Activated CD8-positive, alpha-beta T cell treated with anti-CD3 and anti-CD28 coated beads, Interleukin-2, amount 10 ng/mL, durations not matched to agents 7 days and 5 days (primary cell): ENCODE measurements at regions not wholly inside any gene's neighbourhood (a gene's known extent, or its start where the extent isn't known, plus 50 kb on each side); places are given as distances from the start of the nearest gene placed in this dataset.

ENCODE experiments used
- ATAC-seq: fragments of 150-1000 bp; cut with Tn5 transposase; one replicate; pipeline ENCODE4 v1.10.0; 2021; ENCODE audit warnings: moderate library complexity
- CTCF ChIA-PET: fragments of 350-600 bp; sonication (Branson Sonifier 250); formaldehyde crosslinking; loops from one replicate; lab custom pipeline; 2021; ENCODE audit warnings: antibody characterized with exemption; lab: Charles Lee
- POLR2A ChIA-PET: fragments of 350-600 bp; sonication (Branson Sonifier 250); formaldehyde crosslinking; loops from one replicate; lab custom pipeline; 2021; ENCODE audit warnings: antibody characterized with exemption; lab: Charles Lee
- DNase-seq: peaks from one replicate; pipeline ENCODE4 v3.0.0-alpha.2; 2020
- H3K27ac Mint-ChIP-seq: one replicate; pipeline ENCODE4 v1.8.0; 2021; ENCODE audit warnings: mild to moderate bottlenecking, mixed read lengths
- H3K27me3 Mint-ChIP-seq: one replicate; pipeline ENCODE4 v1.8.0; 2021; ENCODE audit warnings: low read depth, mixed read lengths
- H3K36me3 Mint-ChIP-seq: one replicate; pipeline ENCODE4 v1.8.0; 2021; ENCODE audit warnings: low read depth, mixed read lengths
- H3K4me1 Mint-ChIP-seq: one replicate; pipeline ENCODE4 v1.8.0; 2021; ENCODE audit warnings: low read depth, mixed read lengths
- H3K4me3 Mint-ChIP-seq: one replicate; pipeline ENCODE4 v1.8.0; 2021; ENCODE audit warnings: mild to moderate bottlenecking, mixed read lengths
- H3K9me3 Mint-ChIP-seq: one replicate; pipeline ENCODE4 v1.8.0; 2022; ENCODE audit warnings: mixed read lengths; ENCODE audit not compliant: insufficient read depth

GRCh38 chr5:54748527-54748926 is 231.0 kb downstream of the SNX18 start:
- ATAC-seq (no peak), DNase-seq (no peak)
- peaks cover 3% of the 10 kb centered on the region for H3K9me3 Mint-ChIP-seq
- ChIA-PET POLR2A (interaction anchor here (0.6 kb wide), 1 partner anchor 62 kb away, joined by 3 read pairs; no protein-coding TSS in a partner anchor), CTCF (no interaction called here)
- H3K4me3 Mint-ChIP-seq = no peak overlapping the region
- peaks cover 3% of the 10 kb centered on the region for H3K27me3 Mint-ChIP-seq
- no peak overlapping the region for H3K27ac Mint-ChIP-seq
- H3K4me1 Mint-ChIP-seq = peaks cover 32% of the 10 kb centered on the region
- H3K36me3 Mint-ChIP-seq = peaks cover 4% of the 10 kb centered on the region

DNA sequence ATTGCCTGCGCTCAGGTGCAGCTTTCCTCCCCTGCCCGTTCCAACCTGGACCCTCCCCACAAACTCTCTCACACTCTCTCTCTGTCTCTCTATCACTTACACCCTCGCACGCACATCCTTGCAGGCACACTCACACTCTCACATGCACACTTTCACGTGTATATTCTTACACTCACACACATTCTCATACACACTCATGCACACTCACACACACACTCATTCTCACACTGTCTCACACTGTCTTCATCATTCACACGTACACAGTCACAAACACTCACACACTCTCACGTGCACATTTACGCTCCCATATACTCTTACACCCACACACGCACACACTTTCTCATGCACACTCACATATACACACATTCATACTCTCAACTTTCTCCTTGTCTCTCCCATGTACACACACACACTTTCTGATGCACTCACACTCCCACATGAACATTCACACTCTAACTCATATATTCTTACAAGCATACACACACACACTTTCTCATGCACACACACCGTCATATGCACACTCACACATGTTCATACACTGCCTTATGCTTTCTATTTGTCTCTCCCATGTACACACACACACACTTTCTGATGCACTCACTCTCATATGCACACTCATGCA is 229.3 kb downstream of the SNX18 start:
- ChIA-PET CTCF (no interaction called here), POLR2A (no interaction called here)
- Mint-ChIP-seq H3K4me3 (no peak overlapping the region), H3K27ac (no peak overlapping the region), H3K9me3 (peaks cover 3% of the 10 kb centered on the region), H3K27me3 (peaks cover 3% of the 10 kb centered on the region), H3K36me3 (peaks cover 4% of the 10 kb centered on the region), H3K4me1 (peaks cover 28% of the 10 kb centered on the region)
- ATAC-seq = no peak
- DNase-seq = no peak

DNA sequence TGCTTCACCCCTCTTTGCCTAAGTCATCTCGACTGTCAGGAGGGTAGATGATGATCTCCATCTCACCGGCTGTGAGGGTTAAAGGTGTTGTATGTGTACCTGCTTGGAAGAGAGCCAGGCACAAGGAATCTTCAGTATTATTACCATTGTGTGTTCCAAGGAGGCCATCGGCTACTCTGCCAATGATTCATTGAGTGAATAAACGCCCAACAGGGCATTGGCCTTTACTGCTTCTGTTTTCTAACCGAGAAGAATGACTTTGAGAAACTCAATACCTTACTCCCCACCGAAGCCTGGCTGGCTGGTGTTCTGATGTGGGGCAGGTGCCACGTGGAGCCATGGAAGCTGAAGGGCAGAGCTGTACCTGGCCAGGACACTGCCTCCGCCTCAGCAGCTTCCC is 228.8 kb downstream of the SNX18 start:
- Mint-ChIP-seq H3K4me3 (no peak overlapping the region), H3K4me1 (peaks cover 31% of the 10 kb centered on the region), H3K27me3 (peaks cover 3% of the 10 kb centered on the region), H3K36me3 (peaks cover 4% of the 10 kb centered on the region), H3K9me3 (peaks cover 3% of the 10 kb centered on the region), H3K27ac (no peak overlapping the region)
- ATAC-seq (no peak), DNase-seq (no peak)
- POLR2A ChIA-PET = no interaction called here
- CTCF ChIA-PET = interaction anchor here (1.2 kb wide), 1 partner anchor 98 kb away, joined by 5 read pairs; no protein-coding TSS in a partner anchor

- Mint-ChIP-seq H3K27ac (no peak overlapping the region), H3K36me3 (peaks cover 4% of the 10 kb centered on the region), H3K27me3 (no peaks in the 10 kb centered on the region), H3K9me3 (peaks cover 3% of the 10 kb centered on the region), H3K4me3 (no peak overlapping the region), H3K4me1 (peaks cover 31% of the 10 kb centered on the region)
- CTCF ChIA-PET = interaction anchor here (1.2 kb wide), 1 partner anchor 99 kb away, joined by 5 read pairs; no protein-coding TSS in a partner anchor
- ATAC-seq = no peak
- no peak for DNase-seq
- POLR2A ChIA-PET = no interaction called here
Observed at GRCh38 chr5:54745599-54745998, 228.0 kb downstream of the SNX18 start.

GRCh38 chr5:54743997-54744788 is 226.6 kb downstream of the SNX18 start:
- Mint-ChIP-seq H3K36me3 (peaks cover 4% of the 10 kb centered on the region), H3K4me3 (peak overlapping the region; percentile 39), H3K27ac (peak overlapping the region; percentile 81), H3K27me3 (peaks cover 4% of the 10 kb centered on the region), H3K4me1 (peaks cover 31% of the 10 kb centered on the region), H3K9me3 (peaks cover 3% of the 10 kb centered on the region)
- DNase-seq = peak; percentile 67
- peak; percentile 83 for ATAC-seq
- ChIA-PET POLR2A (interaction anchor here (0.6 to 2.1 kb wide), 5 partner anchors 26 to 451 kb away, joined by 3 to 9 read pairs (median 3); no protein-coding TSS in a partner anchor), CTCF (interaction anchor here (0.6 to 2.8 kb wide), 13 partner anchors 10 to 415 kb away, joined by 3 to 10 read pairs (median 4); partner anchors contain the start of genes GPX8 and SNX18)

GRCh38 chr5:54743581-54743980 is 226.0 kb downstream of the SNX18 start:
- Mint-ChIP-seq H3K36me3 (peaks cover 4% of the 10 kb centered on the region), H3K4me3 (no peak overlapping the region), H3K27me3 (peaks cover 5% of the 10 kb centered on the region), H3K4me1 (peaks cover 33% of the 10 kb centered on the region), H3K9me3 (peaks cover 3% of the 10 kb centered on the region), H3K27ac (peak overlapping the region; percentile 39)
- DNase-seq = no peak
- ChIA-PET CTCF (interaction anchor here (0.6 to 2.8 kb wide), 8 partner anchors 9 to 227 kb away, joined by 3 to 10 read pairs (median 4); no protein-coding TSS in a partner anchor), POLR2A (interaction anchor here (0.6 to 2.1 kb wide), 3 partner anchors 70 to 452 kb away, joined by 3 to 9 read pairs (median 4); no protein-coding TSS in a partner anchor)
- no peak for ATAC-seq

GRCh38 chr5:54742417-54742891 is 224.9 kb downstream of the SNX18 start:
- Mint-ChIP-seq H3K27me3 (peaks cover 7% of the 10 kb centered on the region), H3K9me3 (peaks cover 3% of the 10 kb centered on the region), H3K4me1 (peaks cover 36% of the 10 kb centered on the region), H3K36me3 (peaks cover 4% of the 10 kb centered on the region), H3K4me3 (no peak overlapping the region), H3K27ac (no peak overlapping the region)
- no peak for ATAC-seq
- ChIA-PET CTCF (interaction anchor here (1.1 to 2.8 kb wide), 2 partner anchors 102 to 125 kb away, joined by 3 to 10 read pairs; no protein-coding TSS in a partner anchor), POLR2A (interaction anchor here (2.1 kb wide), 1 partner anchor 96 kb away, joined by 9 read pairs; no protein-coding TSS in a partner anchor)
- DNase-seq = no peak

GRCh38 chr5:54741711-54742110 is 224.2 kb downstream of the SNX18 start:
- ATAC-seq (no peak), DNase-seq (no peak)
- Mint-ChIP-seq H3K9me3 (peaks cover 3% of the 10 kb centered on the region), H3K4me1 (peaks cover 36% of the 10 kb centered on the region), H3K36me3 (peaks cover 4% of the 10 kb centered on the region), H3K4me3 (no peak overlapping the region), H3K27me3 (peaks cover 9% of the 10 kb centered on the region), H3K27ac (no peak overlapping the region)
- POLR2A ChIA-PET = interaction anchor here (0.5 kb wide), 1 partner anchor 95 kb away, joined by 3 read pairs; no protein-coding TSS in a partner anchor
- CTCF ChIA-PET = interaction anchor here (0.6 to 1.1 kb wide), 2 partner anchors 126 to 409 kb away, joined by 3 read pairs; no protein-coding TSS in a partner anchor

DNA sequence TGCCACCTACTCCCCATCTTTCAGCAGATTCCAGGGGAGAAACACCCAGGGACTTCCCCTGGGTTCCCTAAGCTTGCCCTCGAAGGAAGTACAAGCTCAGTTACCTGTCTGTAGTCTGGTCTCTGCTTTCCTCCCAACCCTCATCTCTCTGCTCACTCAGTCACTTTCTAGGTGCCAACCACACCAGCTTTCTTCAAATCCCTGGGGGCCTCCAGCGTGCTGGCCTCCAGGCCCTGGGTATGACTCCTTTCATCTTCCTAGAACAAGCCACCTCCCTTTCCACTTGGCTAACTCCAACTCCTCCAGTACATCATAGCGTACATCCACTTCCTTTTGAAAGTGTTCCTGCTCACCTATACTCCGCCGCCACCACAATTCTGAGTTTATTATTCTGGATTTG is 222.6 kb downstream of the SNX18 start:
- peaks cover 4% of the 10 kb centered on the region for H3K36me3 Mint-ChIP-seq
- ChIA-PET CTCF (interaction anchor here (1.2 kb wide), 1 partner anchor 222 kb away, joined by 3 read pairs; no protein-coding TSS in a partner anchor), POLR2A (no interaction called here)
- peaks cover 3% of the 10 kb centered on the region for H3K9me3 Mint-ChIP-seq
- H3K4me3 Mint-ChIP-seq = no peak overlapping the region
- ATAC-seq (no peak), DNase-seq (no peak)
- H3K27me3 Mint-ChIP-seq = peaks cover 14% of the 10 kb centered on the region
- peaks cover 29% of the 10 kb centered on the region for H3K4me1 Mint-ChIP-seq
- H3K27ac Mint-ChIP-seq = no peak overlapping the region

DNA sequence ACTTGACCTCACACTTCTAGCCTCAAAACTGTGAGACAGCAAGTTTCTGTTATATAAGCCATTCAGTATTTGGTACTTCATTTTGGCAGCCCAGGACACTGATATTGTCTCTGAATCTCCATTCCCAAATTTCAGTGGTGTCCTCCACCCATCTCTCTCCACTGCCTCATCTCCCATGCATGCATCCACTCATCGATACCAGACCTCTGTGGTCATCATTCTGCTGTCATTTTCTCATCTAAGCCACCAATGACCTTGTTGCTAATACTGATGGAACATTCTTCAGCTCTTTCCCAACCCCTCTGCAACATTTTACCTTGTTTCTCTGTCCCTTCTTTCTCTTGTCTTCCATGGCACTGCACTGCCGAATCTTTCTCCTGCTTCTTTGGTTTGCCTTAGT is 221.8 kb downstream of the SNX18 start:
- no peak for DNase-seq
- CTCF ChIA-PET = interaction anchor here (1.2 kb wide), 1 partner anchor 221 kb away, joined by 3 read pairs; no protein-coding TSS in a partner anchor

GRCh38 chr5:54738973-54739367 is 221.4 kb downstream of the SNX18 start:
- ChIA-PET CTCF (interaction anchor here (1.2 kb wide), 1 partner anchor 220 kb away, joined by 3 read pairs; no protein-coding TSS in a partner anchor), POLR2A (no interaction called here)
- Mint-ChIP-seq H3K36me3 (no peaks in the 10 kb centered on the region), H3K9me3 (no peaks in the 10 kb centered on the region), H3K4me1 (peaks cover 17% of the 10 kb centered on the region), H3K27ac (no peak overlapping the region), H3K4me3 (no peak overlapping the region), H3K27me3 (peaks cover 14% of the 10 kb centered on the region)
- DNase-seq (no peak), ATAC-seq (no peak)

More for the DNA sequence above, 221.8 kb downstream of the SNX18 start:
- Mint-ChIP-seq H3K27ac (no peak overlapping the region), H3K4me3 (no peak overlapping the region), H3K4me1 (peaks cover 21% of the 10 kb centered on the region), H3K36me3 (no peaks in the 10 kb centered on the region), H3K9me3 (peaks cover under 1% of the 10 kb centered on the region), H3K27me3 (peaks cover 14% of the 10 kb centered on the region)
- POLR2A ChIA-PET = no interaction called here
- ATAC-seq = no peak
